Activated CD4-positive, alpha-beta T cell treated with anti-CD3 and anti-CD28 coated beads, Interleukin-2, amount 10 ng/mL, durations not matched to agents 24 days and 14 days (primary cell): ENCODE measurements at regions not wholly inside any gene's neighbourhood (a gene's known extent, or its start where the extent isn't known, plus 50 kb on each side); places are given as distances from the start of the nearest gene placed in this dataset.
A peak's percentile ranks its signal among the peaks of the same experiment; 100 is the strongest.

Source experiments
- DNase-seq: peaks from one replicate; pipeline ENCODE4 v3.0.0; 2022
- H3K27ac Mint-ChIP-seq: one replicate; pipeline ENCODE4 v1.8.0; 2022; ENCODE audit warnings: mild to moderate bottlenecking, mixed read lengths
- H3K27me3 Mint-ChIP-seq: one replicate; pipeline ENCODE4 v1.8.0; 2022; ENCODE audit warnings: mixed read lengths
- H3K36me3 Mint-ChIP-seq: one replicate; pipeline ENCODE4 v1.8.0; 2022; ENCODE audit warnings: low read depth, mild to moderate bottlenecking, mixed read lengths
- H3K4me1 Mint-ChIP-seq: one replicate; pipeline ENCODE4 v1.8.0; 2021; ENCODE audit warnings: mixed read lengths
- H3K4me3 Mint-ChIP-seq: one replicate; pipeline ENCODE4 v1.8.0; 2022; ENCODE audit warnings: mild to moderate bottlenecking, moderate library complexity, mixed read lengths
- H3K9me3 Mint-ChIP-seq: one replicate; pipeline ENCODE4 v1.8.0; 2021; ENCODE audit warnings: mixed read lengths
- intact Hi-C: fragments of 100-400 bp; cut with micrococcal nuclease; formaldehyde crosslinking; loops from one replicate; pipeline ENCODE4 v1.15.1; 2023

GRCh38 chr4:11494232-11494631, 65.5 kb upstream of the HS3ST1 start:
- intact Hi-C loops = no loop called here

GRCh38 chr4:11489453-11490083, 60.9 kb upstream of the HS3ST1 start:
- H3K27me3 Mint-ChIP-seq = no peaks in the 10 kb centered on the region
- no peaks in the 10 kb centered on the region for H3K36me3 Mint-ChIP-seq
- DNase-seq = no peak
- no peak overlapping the region for H3K4me3 Mint-ChIP-seq
- peaks cover 15% of the 10 kb centered on the region for H3K4me1 Mint-ChIP-seq
- H3K9me3 Mint-ChIP-seq = peaks cover 16% of the 10 kb centered on the region
- intact Hi-C loops = no loop called here
- H3K27ac Mint-ChIP-seq = no peak overlapping the region

More at GRCh38 chr4:11494232-11494631, 65.5 kb upstream of the HS3ST1 start:
- no peak overlapping the region for H3K4me3 Mint-ChIP-seq
- peaks cover 13% of the 10 kb centered on the region for H3K4me1 Mint-ChIP-seq
- H3K36me3 Mint-ChIP-seq = no peaks in the 10 kb centered on the region
- DNase-seq = no peak
- H3K9me3 Mint-ChIP-seq = peaks cover 11% of the 10 kb centered on the region
- peaks cover 2% of the 10 kb centered on the region for H3K27me3 Mint-ChIP-seq
- H3K27ac Mint-ChIP-seq = no peak overlapping the region

- Mint-ChIP-seq H3K36me3 (no peaks in the 10 kb centered on the region), H3K9me3 (peaks cover 18% of the 10 kb centered on the region), H3K27ac (no peak overlapping the region), H3K27me3 (no peaks in the 10 kb centered on the region), H3K4me3 (no peak overlapping the region), H3K4me1 (peaks cover 16% of the 10 kb centered on the region)
- no peak for DNase-seq
- intact Hi-C loops = no loop called here
Observed at GRCh38 chr4:11488657-11489452, 60.2 kb upstream of the HS3ST1 start.

GRCh38 chr4:11487868-11488544, 59.3 kb upstream of the HS3ST1 start:
- Mint-ChIP-seq H3K27ac (no peak overlapping the region), H3K4me1 (peaks cover 18% of the 10 kb centered on the region), H3K36me3 (no peaks in the 10 kb centered on the region), H3K27me3 (no peaks in the 10 kb centered on the region), H3K9me3 (peaks cover 18% of the 10 kb centered on the region), H3K4me3 (no peak overlapping the region)
- intact Hi-C loops = no loop called here
- no peak for DNase-seq

GRCh38 chr4:11487139-11487538, 58.4 kb upstream of the HS3ST1 start:
- Mint-ChIP-seq H3K27ac (no peak overlapping the region), H3K36me3 (no peaks in the 10 kb centered on the region), H3K4me1 (peaks cover 23% of the 10 kb centered on the region), H3K9me3 (peaks cover 18% of the 10 kb centered on the region), H3K4me3 (no peak overlapping the region), H3K27me3 (no peaks in the 10 kb centered on the region)
- no peak for DNase-seq
- intact Hi-C loops = no loop called here

- H3K36me3 Mint-ChIP-seq = no peaks in the 10 kb centered on the region
- H3K27ac Mint-ChIP-seq = no peak overlapping the region
- DNase-seq = no peak
- H3K4me3 Mint-ChIP-seq = no peak overlapping the region
- no peaks in the 10 kb centered on the region for H3K27me3 Mint-ChIP-seq
- peaks cover 14% of the 10 kb centered on the region for H3K9me3 Mint-ChIP-seq
- intact Hi-C loops = no loop called here
- peaks cover 23% of the 10 kb centered on the region for H3K4me1 Mint-ChIP-seq
Observed at GRCh38 chr4:11485926-11486325, 57.2 kb upstream of the HS3ST1 start.

GRCh38 chr4:11484531-11484930, 55.8 kb upstream of the HS3ST1 start:
- Mint-ChIP-seq H3K27ac (no peak overlapping the region), H3K27me3 (no peaks in the 10 kb centered on the region), H3K4me1 (peaks cover 23% of the 10 kb centered on the region), H3K36me3 (no peaks in the 10 kb centered on the region), H3K9me3 (peaks cover 14% of the 10 kb centered on the region), H3K4me3 (no peak overlapping the region)
- intact Hi-C loops = no loop called here
- DNase-seq = no peak

- no peak overlapping the region for H3K4me3 Mint-ChIP-seq
- no peak overlapping the region for H3K27ac Mint-ChIP-seq
- H3K9me3 Mint-ChIP-seq = peaks cover 9% of the 10 kb centered on the region
- intact Hi-C loops = no loop called here
- no peak for DNase-seq
- no peaks in the 10 kb centered on the region for H3K36me3 Mint-ChIP-seq
- peaks cover 14% of the 10 kb centered on the region for H3K4me1 Mint-ChIP-seq
- H3K27me3 Mint-ChIP-seq = peaks cover 1% of the 10 kb centered on the region
Observed at GRCh38 chr4:11483046-11483445, 54.4 kb upstream of the HS3ST1 start.

- Mint-ChIP-seq H3K4me3 (no peak overlapping the region), H3K36me3 (peaks cover 2% of the 10 kb centered on the region), H3K27ac (no peak overlapping the region), H3K27me3 (peaks cover 3% of the 10 kb centered on the region), H3K4me1 (peaks cover 10% of the 10 kb centered on the region), H3K9me3 (peaks cover 18% of the 10 kb centered on the region)
- peak; percentile 70 for DNase-seq
- intact Hi-C loops = loop anchor here (1.0 kb wide), 1 partner anchor 9 kb away; no protein-coding TSS in a partner anchor
Observed at GRCh38 chr4:11480683-11481082, 52.0 kb upstream of the HS3ST1 start.
